ENCODE measurements at regions not wholly inside any gene's neighbourhood (a gene's known extent, or its start where the extent isn't known, plus 50 kb on each side); places are given as distances from the start of the nearest gene placed in this dataset.

DNA sequence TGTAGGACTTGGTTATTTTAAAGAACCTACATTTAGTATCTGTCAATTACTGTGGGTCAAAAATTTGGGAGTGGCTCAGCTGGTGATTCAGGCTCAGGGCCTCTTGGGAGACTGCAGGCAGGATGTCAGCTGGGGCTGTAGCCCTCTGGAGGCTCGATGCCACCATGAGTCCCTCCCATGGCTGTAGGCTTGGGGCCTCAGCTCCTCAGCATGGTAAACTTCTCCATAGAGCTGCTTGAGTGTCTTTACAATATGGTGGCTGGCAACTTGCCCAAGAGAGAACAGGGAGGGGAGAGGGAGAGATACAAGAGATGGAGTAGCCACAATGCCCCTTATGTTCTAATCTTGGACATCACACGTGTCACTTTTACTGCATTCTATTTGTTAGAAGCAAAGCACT lies 470.4 kb downstream of the CDH26 start:
- TF ChIP-seq FOXP2 (optimal IDR thresholded peaks at IDR 0.05; ENCODE audit: borderline replicate concordance, extremely low read depth, extremely low read length, insufficient read depth) = no peak
- TF ChIP-seq TAF1 (IDR thresholded peaks at IDR 0.05; ENCODE audit: borderline replicate concordance, insufficient read depth, low read length) = no peak

Measured in PFSK-1 (cell line).